Activated CD4-positive, alpha-beta T cell treated with anti-CD3 and anti-CD28 coated beads, Interleukin-2, amount 10 ng/mL, durations not matched to agents 7 days and 5 days (primary cell): ENCODE measurements at regions not wholly inside any gene's neighbourhood (a gene's known extent, or its start where the extent isn't known, plus 50 kb on each side); places are given as distances from the start of the nearest gene placed in this dataset.
"Not testable (repeated sequence)": the region's sequence is repeated elsewhere in the genome, so short reads cannot be mapped to it uniquely, and the experiment has no call there.

Source experiments
- CTCF ChIA-PET: fragments of 350-600 bp; sonication (Branson Sonifier 250); formaldehyde crosslinking; loops from one replicate; lab custom pipeline; 2021; ENCODE audit warnings: antibody characterized with exemption; lab: Charles Lee
- POLR2A ChIA-PET: fragments of 350-600 bp; sonication (Branson Sonifier 250); formaldehyde crosslinking; loops from one replicate; lab custom pipeline; 2021; ENCODE audit warnings: antibody characterized with exemption; lab: Charles Lee
- DNase-seq: peaks from one replicate; pipeline ENCODE4 v3.0.0-alpha.2; 2020
- H3K27ac Mint-ChIP-seq: one replicate; pipeline ENCODE4 v1.8.0; 2021; ENCODE audit warnings: mild to moderate bottlenecking, moderate library complexity, mixed read lengths
- H3K27me3 Mint-ChIP-seq: one replicate; pipeline ENCODE4 v1.8.0; 2021; ENCODE audit warnings: mixed read lengths
- H3K36me3 Mint-ChIP-seq: one replicate; pipeline ENCODE4 v1.8.0; 2021; ENCODE audit warnings: low read depth, mixed read lengths
- H3K4me1 Mint-ChIP-seq: one replicate; pipeline ENCODE4 v1.8.0; 2021; ENCODE audit warnings: mixed read lengths
- H3K4me3 Mint-ChIP-seq: one replicate; pipeline ENCODE4 v1.8.0; 2021; ENCODE audit warnings: mild to moderate bottlenecking, moderate library complexity, mixed read lengths
- H3K9me3 Mint-ChIP-seq: one replicate; pipeline ENCODE4 v1.8.0; 2021; ENCODE audit warnings: mixed read lengths

- no peak for DNase-seq
Measured at GRCh38 chr6:74287932-74288331, 591.9 kb downstream of the CD109 start.

GRCh38 chr6:74287441-74287840 is 591.4 kb downstream of the CD109 start:
- POLR2A ChIA-PET: no interaction called here

More at GRCh38 chr6:74287932-74288331, 591.9 kb downstream of the CD109 start:
- Mint-ChIP-seq H3K9me3 (no peaks in the 10 kb centered on the region), H3K36me3 (no peaks in the 10 kb centered on the region), H3K4me3 (no peak overlapping the region), H3K4me1 (no peaks in the 10 kb centered on the region), H3K27me3 (no peaks in the 10 kb centered on the region), H3K27ac (no peak overlapping the region)
- CTCF ChIA-PET: no interaction called here
- POLR2A ChIA-PET: no interaction called here

GRCh38 chr6:74284284-74284683 is 588.3 kb downstream of the CD109 start:
- no peaks in the 10 kb centered on the region for H3K36me3 Mint-ChIP-seq
- H3K9me3 Mint-ChIP-seq: peaks cover 2% of the 10 kb centered on the region
- DNase-seq: no peak
- H3K4me3 Mint-ChIP-seq: no peak overlapping the region
- H3K27ac Mint-ChIP-seq: no peak overlapping the region
- ChIA-PET POLR2A (no interaction called here), CTCF (no interaction called here)
- H3K4me1 Mint-ChIP-seq: no peaks in the 10 kb centered on the region
- H3K27me3 Mint-ChIP-seq: no peaks in the 10 kb centered on the region

More at GRCh38 chr6:74287441-74287840, 591.4 kb downstream of the CD109 start:
- Mint-ChIP-seq H3K4me3 (no peak overlapping the region), H3K27me3 (no peaks in the 10 kb centered on the region), H3K27ac (no peak overlapping the region), H3K4me1 (no peaks in the 10 kb centered on the region), H3K9me3 (no peaks in the 10 kb centered on the region), H3K36me3 (no peaks in the 10 kb centered on the region)
- CTCF ChIA-PET: no interaction called here
- no peak for DNase-seq

GRCh38 chr6:74283532-74283931 is 587.5 kb downstream of the CD109 start:
- Mint-ChIP-seq H3K4me3 (no peak overlapping the region), H3K9me3 (peaks cover 2% of the 10 kb centered on the region), H3K27me3 (no peaks in the 10 kb centered on the region), H3K4me1 (no peaks in the 10 kb centered on the region), H3K36me3 (no peaks in the 10 kb centered on the region), H3K27ac (no peak overlapping the region)
- POLR2A ChIA-PET: no interaction called here
- CTCF ChIA-PET: no interaction called here
- DNase-seq: no peak

- Mint-ChIP-seq H3K36me3 (no peaks in the 10 kb centered on the region), H3K27me3 (no peaks in the 10 kb centered on the region), H3K4me3 (no peak overlapping the region), H3K4me1 (no peaks in the 10 kb centered on the region), H3K9me3 (peaks cover 2% of the 10 kb centered on the region), H3K27ac (no peak overlapping the region)
- ChIA-PET CTCF (no interaction called here), POLR2A (no interaction called here)
- DNase-seq: no peak
Measured at GRCh38 chr6:74282143-74282689, 586.2 kb downstream of the CD109 start.

GRCh38 chr6:74280130-74280692 is 584.2 kb downstream of the CD109 start:
- no peak for DNase-seq
- H3K36me3 Mint-ChIP-seq: no peaks in the 10 kb centered on the region
- H3K4me1 Mint-ChIP-seq: no peaks in the 10 kb centered on the region
- no peaks in the 10 kb centered on the region for H3K27me3 Mint-ChIP-seq
- CTCF ChIA-PET: no interaction called here
- POLR2A ChIA-PET: no interaction called here
- no peak overlapping the region for H3K4me3 Mint-ChIP-seq
- peaks cover 2% of the 10 kb centered on the region for H3K9me3 Mint-ChIP-seq
- no peak overlapping the region for H3K27ac Mint-ChIP-seq

GRCh38 chr6:74277777-74278186 is 581.8 kb downstream of the CD109 start:
- no peaks in the 10 kb centered on the region for H3K36me3 Mint-ChIP-seq
- no peaks in the 10 kb centered on the region for H3K27me3 Mint-ChIP-seq
- H3K4me1 Mint-ChIP-seq: no peaks in the 10 kb centered on the region
- CTCF ChIA-PET: no interaction called here
- H3K27ac Mint-ChIP-seq: no peak overlapping the region
- H3K4me3 Mint-ChIP-seq: no peak overlapping the region
- POLR2A ChIA-PET: no interaction called here
- DNase-seq: no peak
- H3K9me3 Mint-ChIP-seq: peaks cover 2% of the 10 kb centered on the region

GRCh38 chr6:74273541-74273940 is 577.5 kb downstream of the CD109 start:
- no peak for DNase-seq
- no peaks in the 10 kb centered on the region for H3K27me3 Mint-ChIP-seq
- no peaks in the 10 kb centered on the region for H3K9me3 Mint-ChIP-seq
- no peak overlapping the region for H3K4me3 Mint-ChIP-seq
- H3K36me3 Mint-ChIP-seq: no peaks in the 10 kb centered on the region
- POLR2A ChIA-PET: no interaction called here
- H3K27ac Mint-ChIP-seq: no peak overlapping the region
- H3K4me1 Mint-ChIP-seq: no peaks in the 10 kb centered on the region
- CTCF ChIA-PET: no interaction called here

GRCh38 chr6:74269600-74269858 is 573.5 kb downstream of the CD109 start:
- no peaks in the 10 kb centered on the region for H3K9me3 Mint-ChIP-seq
- ChIA-PET CTCF (no interaction called here), POLR2A (no interaction called here)
- H3K27ac Mint-ChIP-seq: no peak overlapping the region
- no peak for DNase-seq
- no peaks in the 10 kb centered on the region for H3K36me3 Mint-ChIP-seq
- no peaks in the 10 kb centered on the region for H3K27me3 Mint-ChIP-seq
- no peaks in the 10 kb centered on the region for H3K4me1 Mint-ChIP-seq
- no peak overlapping the region for H3K4me3 Mint-ChIP-seq

- no peaks in the 10 kb centered on the region for H3K9me3 Mint-ChIP-seq
- H3K4me3 Mint-ChIP-seq: no peak overlapping the region
- CTCF ChIA-PET: no interaction called here
- no peaks in the 10 kb centered on the region for H3K27me3 Mint-ChIP-seq
- no peaks in the 10 kb centered on the region for H3K4me1 Mint-ChIP-seq
- POLR2A ChIA-PET: no interaction called here
- DNase-seq: no peak
- no peak overlapping the region for H3K27ac Mint-ChIP-seq
- no peaks in the 10 kb centered on the region for H3K36me3 Mint-ChIP-seq
Measured at GRCh38 chr6:74268815-74269599, 573.0 kb downstream of the CD109 start.

- no peaks in the 10 kb centered on the region for H3K36me3 Mint-ChIP-seq
- H3K4me3 Mint-ChIP-seq: no peak overlapping the region
- ChIA-PET CTCF (no interaction called here), POLR2A (no interaction called here)
- DNase-seq: no peak
- no peaks in the 10 kb centered on the region for H3K27me3 Mint-ChIP-seq
- H3K9me3 Mint-ChIP-seq: no peaks in the 10 kb centered on the region
- H3K4me1 Mint-ChIP-seq: no peaks in the 10 kb centered on the region
- no peak overlapping the region for H3K27ac Mint-ChIP-seq
Measured at GRCh38 chr6:74259981-74260380, 564.0 kb downstream of the CD109 start.

- Mint-ChIP-seq H3K27ac (no peak overlapping the region), H3K27me3 (no peaks in the 10 kb centered on the region), H3K9me3 (no peaks in the 10 kb centered on the region), H3K4me3 (no peak overlapping the region), H3K36me3 (no peaks in the 10 kb centered on the region), H3K4me1 (no peaks in the 10 kb centered on the region)
- no peak for DNase-seq
- CTCF ChIA-PET: no interaction called here
- POLR2A ChIA-PET: no interaction called here
Measured at GRCh38 chr6:74256781-74257180, 560.8 kb downstream of the CD109 start.

GRCh38 chr6:74256381-74256780 is 560.4 kb downstream of the CD109 start:
- H3K36me3 Mint-ChIP-seq: no peaks in the 10 kb centered on the region
- POLR2A ChIA-PET: no interaction called here
- DNase-seq: no peak
- H3K27ac Mint-ChIP-seq: no peak overlapping the region
- peaks cover 1% of the 10 kb centered on the region for H3K9me3 Mint-ChIP-seq
- CTCF ChIA-PET: no interaction called here
- H3K4me1 Mint-ChIP-seq: no peaks in the 10 kb centered on the region
- no peak overlapping the region for H3K4me3 Mint-ChIP-seq
- H3K27me3 Mint-ChIP-seq: no peaks in the 10 kb centered on the region

- CTCF ChIA-PET, H3K27ac Mint-ChIP-seq, H3K27me3 Mint-ChIP-seq, H3K4me1 Mint-ChIP-seq, POLR2A ChIA-PET, H3K36me3 Mint-ChIP-seq, DNase-seq, H3K4me3 Mint-ChIP-seq, H3K9me3 Mint-ChIP-seq: not testable (repeated sequence)
Measured at GRCh38 chr6:74255007-74255406, 559.0 kb downstream of the CD109 start.
